WTC11 (cell line): ENCODE measurements at regions not wholly inside any gene's neighbourhood (a gene's known extent, or its start where the extent isn't known, plus 50 kb on each side); places are given as distances from the start of the nearest gene placed in this dataset.

Source experiments
- NR2C2 ChIP-seq: sonication (generic); formaldehyde crosslinking; IDR thresholded peaks from 2 replicates; pipeline ENCODE4 v1.8.0; 2022; ENCODE audit warnings: mild to moderate bottlenecking, missing genetic modification reagents
- NR3C1 ChIP-seq: sonication (generic); formaldehyde crosslinking; conservative IDR thresholded peaks from 2 replicates; pipeline ENCODE4 v1.8.1; 2023; ENCODE audit warnings: low read depth, mild to moderate bottlenecking, missing genetic modification reagents
- ZNF121 ChIP-seq: sonication (generic); formaldehyde crosslinking; IDR thresholded peaks from 2 replicates; pipeline ENCODE4 v1.8.0; 2023; ENCODE audit warnings: missing genetic modification reagents
- ZNF219 ChIP-seq: sonication (generic); formaldehyde crosslinking; IDR thresholded peaks from 2 replicates; pipeline ENCODE4 v1.8.0; 2023; ENCODE audit warnings: missing genetic modification reagents, mild to moderate bottlenecking, borderline replicate concordance
- ZNF317 ChIP-seq: sonication (generic); formaldehyde crosslinking; IDR thresholded peaks from 2 replicates; pipeline ENCODE4 v1.8.1; 2023; ENCODE audit warnings: low read depth, mild to moderate bottlenecking, moderate library complexity, missing genetic modification reagents, borderline replicate concordance
- TF ChIP-seq, protein P1 (sequence below): fragments of 200-600 bp; IDR thresholded peaks from 2 replicates; pipeline ENCODE4 v1.8.0; 2022; ENCODE audit warnings: antibody characterized with exemption
- TF ChIP-seq, protein P2 (sequence below): fragments of 250-450 bp; sonication (Bioruptor Pico); IDR thresholded peaks from 2 replicates; pipeline ENCODE4 v1.9.0; 2021; ENCODE audit warnings: mild to moderate bottlenecking
- TF ChIP-seq, protein P3 (sequence below): sonication (generic); formaldehyde crosslinking; IDR thresholded peaks from 2 replicates; pipeline ENCODE4 v1.8.0; 2022; ENCODE audit warnings: mild to moderate bottlenecking, missing genetic modification reagents
- TF ChIP-seq, protein P4 (sequence below): sonication (generic); formaldehyde crosslinking; IDR thresholded peaks from 2 replicates; pipeline ENCODE4 v1.8.0; 2023; ENCODE audit warnings: mild to moderate bottlenecking, missing genetic modification reagents

DNA sequence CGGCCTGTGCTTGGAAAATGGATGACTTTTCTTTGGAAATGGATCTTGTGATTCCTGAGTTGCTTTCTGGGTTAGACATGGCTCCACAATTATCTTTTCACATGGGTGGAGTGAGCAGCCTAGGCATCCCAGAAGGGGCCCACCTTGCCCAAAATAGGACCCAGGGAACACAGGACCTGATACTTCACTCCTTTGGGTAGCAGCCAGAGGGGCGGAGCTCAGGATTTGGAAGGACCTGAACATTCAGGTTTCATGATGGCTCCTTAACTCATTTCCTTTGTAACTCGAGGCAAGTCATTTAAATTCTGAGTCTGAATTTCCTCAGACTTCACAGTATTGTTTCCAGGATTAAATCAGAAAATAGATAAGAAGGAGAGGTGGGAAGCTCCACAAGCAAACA, 178.3 kb upstream of the ZMIZ1 start:
- TF ChIP-seq ZNF121 (no peak), NR3C1 (CRISPR knock-in tag) (no peak), ZNF317 (no peak), ZNF219 (CRISPR knock-in tag) (no peak), NR2C2 (no peak)
- TF ChIP-seq, protein P1, sequence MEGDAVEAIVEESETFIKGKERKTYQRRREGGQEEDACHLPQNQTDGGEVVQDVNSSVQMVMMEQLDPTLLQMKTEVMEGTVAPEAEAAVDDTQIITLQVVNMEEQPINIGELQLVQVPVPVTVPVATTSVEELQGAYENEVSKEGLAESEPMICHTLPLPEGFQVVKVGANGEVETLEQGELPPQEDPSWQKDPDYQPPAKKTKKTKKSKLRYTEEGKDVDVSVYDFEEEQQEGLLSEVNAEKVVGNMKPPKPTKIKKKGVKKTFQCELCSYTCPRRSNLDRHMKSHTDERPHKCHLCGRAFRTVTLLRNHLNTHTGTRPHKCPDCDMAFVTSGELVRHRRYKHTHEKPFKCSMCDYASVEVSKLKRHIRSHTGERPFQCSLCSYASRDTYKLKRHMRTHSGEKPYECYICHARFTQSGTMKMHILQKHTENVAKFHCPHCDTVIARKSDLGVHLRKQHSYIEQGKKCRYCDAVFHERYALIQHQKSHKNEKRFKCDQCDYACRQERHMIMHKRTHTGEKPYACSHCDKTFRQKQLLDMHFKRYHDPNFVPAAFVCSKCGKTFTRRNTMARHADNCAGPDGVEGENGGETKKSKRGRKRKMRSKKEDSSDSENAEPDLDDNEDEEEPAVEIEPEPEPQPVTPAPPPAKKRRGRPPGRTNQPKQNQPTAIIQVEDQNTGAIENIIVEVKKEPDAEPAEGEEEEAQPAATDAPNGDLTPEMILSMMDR = no peak
- TF ChIP-seq, protein P2, sequence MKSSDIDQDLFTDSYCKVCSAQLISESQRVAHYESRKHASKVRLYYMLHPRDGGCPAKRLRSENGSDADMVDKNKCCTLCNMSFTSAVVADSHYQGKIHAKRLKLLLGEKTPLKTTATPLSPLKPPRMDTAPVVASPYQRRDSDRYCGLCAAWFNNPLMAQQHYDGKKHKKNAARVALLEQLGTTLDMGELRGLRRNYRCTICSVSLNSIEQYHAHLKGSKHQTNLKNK (CRISPR knock-in tag) = no peak
- TF ChIP-seq, protein P3, sequence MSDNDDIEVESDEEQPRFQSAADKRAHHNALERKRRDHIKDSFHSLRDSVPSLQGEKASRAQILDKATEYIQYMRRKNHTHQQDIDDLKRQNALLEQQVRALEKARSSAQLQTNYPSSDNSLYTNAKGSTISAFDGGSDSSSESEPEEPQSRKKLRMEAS = no peak
- TF ChIP-seq, protein P4, sequence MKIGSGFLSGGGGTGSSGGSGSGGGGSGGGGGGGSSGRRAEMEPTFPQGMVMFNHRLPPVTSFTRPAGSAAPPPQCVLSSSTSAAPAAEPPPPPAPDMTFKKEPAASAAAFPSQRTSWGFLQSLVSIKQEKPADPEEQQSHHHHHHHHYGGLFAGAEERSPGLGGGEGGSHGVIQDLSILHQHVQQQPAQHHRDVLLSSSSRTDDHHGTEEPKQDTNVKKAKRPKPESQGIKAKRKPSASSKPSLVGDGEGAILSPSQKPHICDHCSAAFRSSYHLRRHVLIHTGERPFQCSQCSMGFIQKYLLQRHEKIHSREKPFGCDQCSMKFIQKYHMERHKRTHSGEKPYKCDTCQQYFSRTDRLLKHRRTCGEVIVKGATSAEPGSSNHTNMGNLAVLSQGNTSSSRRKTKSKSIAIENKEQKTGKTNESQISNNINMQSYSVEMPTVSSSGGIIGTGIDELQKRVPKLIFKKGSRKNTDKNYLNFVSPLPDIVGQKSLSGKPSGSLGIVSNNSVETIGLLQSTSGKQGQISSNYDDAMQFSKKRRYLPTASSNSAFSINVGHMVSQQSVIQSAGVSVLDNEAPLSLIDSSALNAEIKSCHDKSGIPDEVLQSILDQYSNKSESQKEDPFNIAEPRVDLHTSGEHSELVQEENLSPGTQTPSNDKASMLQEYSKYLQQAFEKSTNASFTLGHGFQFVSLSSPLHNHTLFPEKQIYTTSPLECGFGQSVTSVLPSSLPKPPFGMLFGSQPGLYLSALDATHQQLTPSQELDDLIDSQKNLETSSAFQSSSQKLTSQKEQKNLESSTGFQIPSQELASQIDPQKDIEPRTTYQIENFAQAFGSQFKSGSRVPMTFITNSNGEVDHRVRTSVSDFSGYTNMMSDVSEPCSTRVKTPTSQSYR (CRISPR knock-in tag) = no peak
